ENCODE measurements at regions not wholly inside any gene's neighbourhood (a gene's known extent, or its start where the extent isn't known, plus 50 kb on each side); places are given as distances from the start of the nearest gene placed in this dataset.

GRCh38 chr5:135122797-135123196, 88.8 kb upstream of the PITX1 start:
- TF ChIP-seq RAD21 (IDR thresholded peaks at IDR 0.05) (no peak), YY1 (IDR thresholded peaks at IDR 0.05) (no peak)

Data from liver (tissue), 2 donors.